Activated CD8-positive, alpha-beta T cell treated with anti-CD3 and anti-CD28 coated beads for 36 hours (primary cell): ENCODE measurements at regions not wholly inside any gene's neighbourhood (a gene's known extent, or its start where the extent isn't known, plus 50 kb on each side); places are given as distances from the start of the nearest gene placed in this dataset.

Experiments
- ATAC-seq: fragments of 200-7000 bp; cut with Tn5 transposase; one replicate; pipeline ENCODE4 v1.10.0; 2021; ENCODE audit warnings: mild to moderate bottlenecking, moderate library complexity
- CTCF ChIA-PET: fragments of 350-600 bp; sonication (Branson Sonifier 250); formaldehyde crosslinking; loops from one replicate; lab custom pipeline; 2021; ENCODE audit warnings: antibody characterized with exemption; lab: Charles Lee
- POLR2A ChIA-PET: fragments of 350-600 bp; sonication (Branson Sonifier 250); formaldehyde crosslinking; loops from one replicate; lab custom pipeline; 2021; ENCODE audit warnings: antibody characterized with exemption; lab: Charles Lee
- DNase-seq: peaks from one replicate; pipeline ENCODE4 v3.0.0-alpha.2; 2020
- H3K27ac Mint-ChIP-seq: one replicate; pipeline ENCODE4 v1.8.0; 2021; ENCODE audit warnings: mild to moderate bottlenecking, mixed read lengths
- H3K27me3 Mint-ChIP-seq: one replicate; pipeline ENCODE4 v1.8.0; 2021; ENCODE audit warnings: mixed read lengths
- H3K36me3 Mint-ChIP-seq: one replicate; pipeline ENCODE4 v1.8.0; 2021; ENCODE audit warnings: low read depth, mixed read lengths
- H3K4me1 Mint-ChIP-seq: one replicate; pipeline ENCODE4 v1.8.0; 2021; ENCODE audit warnings: low read depth, mixed read lengths
- H3K4me3 Mint-ChIP-seq: one replicate; pipeline ENCODE4 v1.8.0; 2021; ENCODE audit warnings: mild to moderate bottlenecking, moderate library complexity, mixed read lengths
- H3K9me3 Mint-ChIP-seq: one replicate; pipeline ENCODE4 v1.8.0; 2021; ENCODE audit warnings: mixed read lengths
- CTCF ChIP-seq: fragments of 200-600 bp; IDR thresholded peaks from one replicate; pipeline ENCODE4 v1.8.0; 2022; ENCODE audit warnings: antibody characterized with exemption, mild to moderate bottlenecking
- intact Hi-C: fragments of 100-400 bp; cut with micrococcal nuclease; formaldehyde crosslinking; loops from one replicate; pipeline ENCODE4 v1.10.0; 2022

- Mint-ChIP-seq H3K36me3 (no peaks in the 10 kb centered on the region), H3K4me1 (no peaks in the 10 kb centered on the region), H3K27me3 (peaks cover under 1% of the 10 kb centered on the region), H3K27ac (no peak overlapping the region), H3K4me3 (no peak overlapping the region), H3K9me3 (peaks cover 1% of the 10 kb centered on the region)
- intact Hi-C loops, result no loop called here
- TF ChIP-seq CTCF, result no peak
- ATAC-seq (no peak), DNase-seq (no peak)
- ChIA-PET CTCF (no interaction called here), POLR2A (no interaction called here)
Measured at GRCh38 chr10:125329056-125329455, 168.7 kb upstream of the CTBP2 start.

- Mint-ChIP-seq H3K9me3 (peaks cover 9% of the 10 kb centered on the region), H3K27me3 (peaks cover 2% of the 10 kb centered on the region), H3K27ac (no peak overlapping the region), H3K4me3 (no peak overlapping the region), H3K36me3 (no peaks in the 10 kb centered on the region), H3K4me1 (no peaks in the 10 kb centered on the region)
- no peak for DNase-seq
- ChIA-PET CTCF (no interaction called here), POLR2A (no interaction called here)
- intact Hi-C loops, result no loop called here
- no peak for ATAC-seq
- no peak for TF ChIP-seq CTCF
Measured at GRCh38 chr10:125325326-125325725, 165.0 kb upstream of the CTBP2 start.

- ChIA-PET CTCF (no interaction called here), POLR2A (no interaction called here)
- no peak for ATAC-seq
- no peak for TF ChIP-seq CTCF
- DNase-seq, result no peak
- H3K4me3 Mint-ChIP-seq, result no peak overlapping the region
- H3K36me3 Mint-ChIP-seq, result no peaks in the 10 kb centered on the region
- peaks cover 1% of the 10 kb centered on the region for H3K9me3 Mint-ChIP-seq
- no peaks in the 10 kb centered on the region for H3K27me3 Mint-ChIP-seq
- intact Hi-C loops, result no loop called here
- no peaks in the 10 kb centered on the region for H3K4me1 Mint-ChIP-seq
- no peak overlapping the region for H3K27ac Mint-ChIP-seq
Measured at GRCh38 chr10:125316436-125316835, 156.1 kb upstream of the CTBP2 start.

DNA sequence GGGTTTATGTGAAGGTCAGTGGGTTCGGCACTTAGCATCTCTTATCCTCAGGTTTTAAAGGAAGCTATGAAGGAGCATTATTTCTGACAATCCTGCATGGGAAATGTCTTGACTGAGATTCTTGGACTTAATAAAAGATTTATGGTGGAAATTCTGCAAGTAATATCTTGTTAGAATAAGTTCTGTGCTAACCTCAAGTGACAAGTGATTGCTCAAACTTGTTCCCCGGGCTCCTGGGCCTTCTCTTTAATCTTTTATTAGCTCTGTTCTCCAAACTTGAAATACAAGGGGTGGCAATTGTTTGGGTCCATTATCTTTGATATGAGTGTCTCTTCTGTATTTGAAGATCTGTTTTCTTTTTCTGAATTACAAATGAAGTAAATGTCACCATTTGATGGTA is 140.6 kb upstream of the CTBP2 start:
- no peaks in the 10 kb centered on the region for H3K9me3 Mint-ChIP-seq
- peaks cover 1% of the 10 kb centered on the region for H3K27me3 Mint-ChIP-seq
- TF ChIP-seq CTCF, result no peak
- ChIA-PET CTCF (no interaction called here), POLR2A (no interaction called here)
- no peaks in the 10 kb centered on the region for H3K36me3 Mint-ChIP-seq
- ATAC-seq (no peak), DNase-seq (no peak)
- H3K27ac Mint-ChIP-seq, result no peak overlapping the region
- intact Hi-C loops, result no loop called here
- no peak overlapping the region for H3K4me3 Mint-ChIP-seq
- no peaks in the 10 kb centered on the region for H3K4me1 Mint-ChIP-seq

- POLR2A ChIA-PET, result no interaction called here
- H3K27me3 Mint-ChIP-seq, result peaks cover 1% of the 10 kb centered on the region
- TF ChIP-seq CTCF, result no peak
- DNase-seq (no peak), ATAC-seq (no peak)
- H3K4me1 Mint-ChIP-seq, result no peaks in the 10 kb centered on the region
- no peaks in the 10 kb centered on the region for H3K9me3 Mint-ChIP-seq
- CTCF ChIA-PET, result interaction anchor here (1.0 kb wide), 1 partner anchor 251 kb away, joined by 3 read pairs; no protein-coding TSS in a partner anchor
- no peak overlapping the region for H3K4me3 Mint-ChIP-seq
- H3K36me3 Mint-ChIP-seq, result no peaks in the 10 kb centered on the region
- no peak overlapping the region for H3K27ac Mint-ChIP-seq
- intact Hi-C loops, result no loop called here
Measured at GRCh38 chr10:125299461-125299860, 139.1 kb upstream of the CTBP2 start.
